ENCODE measurements at regions not wholly inside any gene's neighbourhood (a gene's known extent, or its start where the extent isn't known, plus 50 kb on each side); places are given as distances from the start of the nearest gene placed in this dataset.
"Not testable (repeated sequence)": the region's sequence is repeated elsewhere in the genome, so short reads cannot be mapped to it uniquely, and the experiment has no call there.

GRCh38 chr16:64687123-64687522, 434.7 kb downstream of the CDH11 start:
- Mint-ChIP-seq H3K9me3 (peaks cover 4 to 11% of the 10 kb centered on the region in 2 donors), H3K27ac (no peak overlapping the region), H3K4me3 (no peak overlapping the region), H3K4me1 (no peaks in the 10 kb centered on the region), H3K27me3 (no peaks in the 10 kb centered on the region), H3K36me3 (no peaks in the 10 kb centered on the region)
- DNase-seq (no peak), ATAC-seq (replicated peaks) (no peak)

DNA sequence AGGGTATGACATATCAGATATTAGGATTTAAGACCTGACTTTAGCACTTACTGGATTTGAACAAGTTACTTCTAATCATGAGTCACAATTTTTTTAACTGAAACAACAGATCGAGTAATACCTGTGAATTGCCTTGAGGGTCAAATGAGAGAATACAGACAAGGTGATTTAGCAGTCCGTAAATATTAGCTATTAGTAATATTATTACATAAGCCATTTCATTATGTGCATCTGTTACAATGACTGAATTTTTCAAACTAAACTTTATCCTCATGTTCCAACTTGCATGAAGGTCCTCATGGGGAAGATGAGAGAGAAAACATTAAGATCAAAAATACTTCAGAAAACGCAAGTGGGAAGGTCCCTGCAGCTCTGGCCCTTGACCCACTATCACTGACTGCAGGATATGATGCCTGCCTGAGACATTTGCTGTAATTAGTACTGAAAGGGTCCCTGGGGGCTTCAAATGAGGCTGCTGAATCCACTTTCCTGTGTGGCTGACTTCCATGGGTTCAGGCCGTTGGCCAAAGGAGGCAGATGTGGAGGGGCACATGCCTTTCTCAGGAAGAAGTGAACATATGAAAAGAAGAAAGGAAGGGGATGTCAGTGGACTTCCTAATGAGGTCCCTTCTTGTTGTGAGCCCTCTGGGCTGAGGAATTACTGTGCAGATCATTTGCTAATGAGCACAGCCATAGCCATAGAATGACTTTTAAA, 441.7 kb downstream of the CDH11 start:
- no peaks in the 10 kb centered on the region for H3K27me3 Mint-ChIP-seq
- no peak for DNase-seq
- no peak overlapping the region for H3K4me3 Mint-ChIP-seq
- H3K9me3 Mint-ChIP-seq: peaks cover 9 to 11% of the 10 kb centered on the region in 2 donors
- no peaks in the 10 kb centered on the region for H3K4me1 Mint-ChIP-seq
- ATAC-seq (replicated peaks): no peak
- no peak overlapping the region for H3K27ac Mint-ChIP-seq
- H3K36me3 Mint-ChIP-seq: no peaks in the 10 kb centered on the region

DNA sequence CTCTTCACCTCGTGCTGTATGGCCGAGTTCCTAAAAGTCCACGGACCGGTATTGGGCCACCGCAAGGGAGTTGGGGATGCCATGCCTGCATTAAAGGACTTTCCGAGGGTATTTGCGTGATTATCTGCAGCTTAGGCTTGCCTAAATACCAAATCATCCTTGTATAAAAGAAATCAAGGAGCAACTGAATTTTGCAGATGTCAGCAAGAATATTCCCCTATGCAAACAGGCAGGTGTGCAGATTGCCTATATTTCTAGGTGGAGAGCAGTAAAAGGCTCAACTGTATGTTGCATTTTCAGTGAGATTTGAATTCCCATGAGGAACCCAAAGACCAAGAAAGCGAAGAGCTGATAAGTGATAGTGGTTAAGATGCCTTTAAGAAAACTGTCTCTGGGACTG, 452.3 kb downstream of the CDH11 start:
- peaks cover 0 to 3% of the 10 kb centered on the region in 2 donors for H3K9me3 Mint-ChIP-seq
- H3K27ac Mint-ChIP-seq: no peak overlapping the region
- no peak for DNase-seq
- no peaks in the 10 kb centered on the region for H3K27me3 Mint-ChIP-seq
- no peak for ATAC-seq (replicated peaks)
- H3K4me3 Mint-ChIP-seq: no peak overlapping the region
- no peaks in the 10 kb centered on the region for H3K36me3 Mint-ChIP-seq
- H3K4me1 Mint-ChIP-seq: no peaks in the 10 kb centered on the region

- H3K36me3 Mint-ChIP-seq: no peaks in the 10 kb centered on the region
- no peaks in the 10 kb centered on the region for H3K27me3 Mint-ChIP-seq
- no peak overlapping the region for H3K4me3 Mint-ChIP-seq
- no peak for ATAC-seq (replicated peaks)
- no peaks in the 10 kb centered on the region for H3K4me1 Mint-ChIP-seq
- H3K9me3 Mint-ChIP-seq: peaks cover 0 to 2% of the 10 kb centered on the region in 2 donors
- no peak overlapping the region for H3K27ac Mint-ChIP-seq
- no peak for DNase-seq
Observed at GRCh38 chr16:64667334-64667877, 454.5 kb downstream of the CDH11 start.

DNA sequence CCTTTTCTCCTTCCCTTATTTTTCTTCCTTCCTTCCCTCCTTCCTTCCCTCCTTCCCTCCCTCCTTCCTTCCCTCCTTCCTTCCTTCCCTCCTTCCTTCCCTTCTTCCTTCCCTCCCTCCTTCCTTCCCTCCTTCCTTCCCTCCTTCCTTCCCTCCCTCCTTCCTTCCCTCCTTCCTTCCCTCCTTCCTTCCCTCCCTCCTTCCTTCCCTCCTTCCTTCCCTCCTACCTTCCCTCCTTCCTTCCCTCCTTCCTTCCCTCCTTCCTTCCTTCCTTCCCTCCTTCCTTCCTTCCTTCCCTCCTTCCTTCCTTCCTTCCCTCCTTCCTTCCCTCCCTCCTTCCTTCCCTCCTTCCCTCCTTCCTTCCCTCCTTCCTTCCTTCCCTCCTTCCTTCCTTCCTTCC, 459.6 kb downstream of the CDH11 start:
- not testable (repeated sequence) for H3K9me3 Mint-ChIP-seq; H3K36me3 Mint-ChIP-seq; H3K4me3 Mint-ChIP-seq; H3K4me1 Mint-ChIP-seq; H3K27me3 Mint-ChIP-seq; ATAC-seq (replicated peaks); DNase-seq; H3K27ac Mint-ChIP-seq

GRCh38 chr16:64659866-64660265, 462.0 kb downstream of the CDH11 start:
- no peak for DNase-seq
- H3K27me3 Mint-ChIP-seq: no peaks in the 10 kb centered on the region
- no peaks in the 10 kb centered on the region for H3K4me1 Mint-ChIP-seq
- no peak overlapping the region for H3K4me3 Mint-ChIP-seq
- no peak for ATAC-seq (replicated peaks)
- no peaks in the 10 kb centered on the region for H3K36me3 Mint-ChIP-seq
- H3K9me3 Mint-ChIP-seq: peaks cover 2 to 9% of the 10 kb centered on the region in 2 donors
- no peak overlapping the region for H3K27ac Mint-ChIP-seq

GRCh38 chr16:64657316-64658011, 464.4 kb downstream of the CDH11 start:
- Mint-ChIP-seq H3K9me3 (peaks cover 14 to 20% of the 10 kb centered on the region in 2 donors), H3K36me3 (no peaks in the 10 kb centered on the region), H3K27me3 (no peaks in the 10 kb centered on the region), H3K4me3 (no peak overlapping the region), H3K27ac (no peak overlapping the region), H3K4me1 (no peaks in the 10 kb centered on the region)
- ATAC-seq (replicated peaks): no peak
- DNase-seq: no peak

DNA sequence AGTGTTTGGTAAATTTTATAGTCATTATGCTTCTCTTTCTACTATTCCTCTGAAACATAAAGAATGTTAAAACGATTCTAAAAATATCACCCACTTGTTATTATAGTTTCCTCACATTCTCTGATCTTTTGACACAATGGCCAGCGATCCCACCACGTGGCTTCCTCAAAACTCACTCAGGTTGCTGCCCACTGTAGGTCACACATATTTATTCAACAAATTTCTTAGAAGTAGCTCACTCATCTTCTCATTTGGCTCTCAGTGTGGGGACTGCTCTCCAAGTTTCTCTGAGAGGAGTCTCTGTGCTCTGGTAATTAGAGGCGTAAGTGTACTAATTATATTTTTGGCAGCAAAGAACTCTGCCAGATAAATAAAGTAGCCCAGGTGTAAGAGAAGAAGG, 465.4 kb downstream of the CDH11 start:
- Mint-ChIP-seq H3K27ac (no peak overlapping the region), H3K4me3 (no peak overlapping the region), H3K9me3 (peaks cover 15 to 25% of the 10 kb centered on the region in 2 donors), H3K27me3 (no peaks in the 10 kb centered on the region), H3K36me3 (no peaks in the 10 kb centered on the region), H3K4me1 (no peaks in the 10 kb centered on the region)
- DNase-seq (no peak), ATAC-seq (replicated peaks) (no peak)

- H3K27ac Mint-ChIP-seq: no peak overlapping the region
- DNase-seq (no peak), ATAC-seq (replicated peaks) (no peak)
- H3K27me3 Mint-ChIP-seq: no peaks in the 10 kb centered on the region
- H3K9me3 Mint-ChIP-seq: peaks cover 17 to 27% of the 10 kb centered on the region in 2 donors
- no peaks in the 10 kb centered on the region for H3K4me1 Mint-ChIP-seq
- no peak overlapping the region for H3K4me3 Mint-ChIP-seq
- H3K36me3 Mint-ChIP-seq: no peaks in the 10 kb centered on the region
Observed at GRCh38 chr16:64654178-64654577, 467.7 kb downstream of the CDH11 start.

- Mint-ChIP-seq H3K27me3 (no peaks in the 10 kb centered on the region), H3K36me3 (no peaks in the 10 kb centered on the region), H3K4me3 (no peak overlapping the region), H3K4me1 (no peaks in the 10 kb centered on the region), H3K9me3 (peaks cover 12 to 19% of the 10 kb centered on the region in 2 donors), H3K27ac (no peak overlapping the region)
- no peak for ATAC-seq (replicated peaks)
- DNase-seq: no peak
Observed at GRCh38 chr16:64648282-64648681, 473.6 kb downstream of the CDH11 start.

- ATAC-seq (replicated peaks) (no peak), DNase-seq (no peak)
- Mint-ChIP-seq H3K36me3 (no peaks in the 10 kb centered on the region), H3K27me3 (no peaks in the 10 kb centered on the region), H3K27ac (no peak overlapping the region), H3K4me3 (no peak overlapping the region), H3K9me3 (peaks cover 0 to 2% of the 10 kb centered on the region in 2 donors), H3K4me1 (no peaks in the 10 kb centered on the region)
Observed at GRCh38 chr16:64641343-64641742, 480.5 kb downstream of the CDH11 start.

DNA sequence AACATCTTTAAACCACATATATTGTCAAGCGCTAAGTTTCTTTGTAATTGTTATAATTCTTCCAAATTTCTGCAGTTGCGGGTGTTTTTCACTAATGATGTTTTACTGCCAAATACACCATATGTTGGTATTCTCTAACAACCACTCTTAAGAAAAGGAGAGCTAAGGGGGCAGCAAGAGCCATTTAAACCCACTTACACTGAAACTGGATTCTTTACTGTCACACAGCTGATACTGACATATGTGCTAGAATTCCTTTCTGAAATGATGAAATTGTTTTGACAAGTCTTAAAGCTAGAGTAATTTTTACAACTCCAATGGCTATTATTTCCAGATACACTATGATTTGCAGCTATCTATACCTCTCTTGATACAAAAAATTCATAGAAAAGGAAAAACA, 483.1 kb downstream of the CDH11 start:
- no peak overlapping the region for H3K27ac Mint-ChIP-seq
- no peaks in the 10 kb centered on the region for H3K36me3 Mint-ChIP-seq
- no peaks in the 10 kb centered on the region for H3K4me1 Mint-ChIP-seq
- no peak for DNase-seq
- H3K4me3 Mint-ChIP-seq: no peak overlapping the region
- no peaks in the 10 kb centered on the region for H3K27me3 Mint-ChIP-seq
- no peak for ATAC-seq (replicated peaks)
- peaks cover 0 to 2% of the 10 kb centered on the region in 2 donors for H3K9me3 Mint-ChIP-seq

- Mint-ChIP-seq H3K27me3 (no peaks in the 10 kb centered on the region), H3K27ac (no peak overlapping the region), H3K4me3 (no peak overlapping the region), H3K9me3 (peaks cover 1 to 3% of the 10 kb centered on the region in 2 donors), H3K4me1 (no peaks in the 10 kb centered on the region), H3K36me3 (no peaks in the 10 kb centered on the region)
- DNase-seq: no peak
- ATAC-seq (replicated peaks): no peak
Observed at GRCh38 chr16:64629622-64630021, 492.2 kb downstream of the CDH11 start.

DNA sequence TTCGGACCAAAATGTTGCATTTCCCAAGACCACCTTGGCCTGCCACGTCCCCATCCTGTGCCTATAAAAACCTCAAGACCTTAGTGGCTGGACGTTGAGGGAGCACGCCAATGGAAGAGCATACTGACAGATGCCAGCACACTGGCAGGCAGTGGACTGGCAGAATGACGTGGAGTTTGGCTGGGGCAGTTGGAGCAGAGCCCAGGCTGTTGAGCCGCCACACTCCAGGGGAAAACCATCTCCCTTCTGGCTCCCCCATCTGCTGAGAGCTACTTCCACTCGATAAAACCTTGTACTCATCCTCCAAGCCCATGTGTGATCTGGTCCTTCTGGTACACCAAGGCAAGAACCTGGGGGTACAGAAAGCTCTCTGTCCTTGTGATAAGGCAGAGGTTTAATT, 494.1 kb downstream of the CDH11 start:
- Mint-ChIP-seq H3K27me3 (no peaks in the 10 kb centered on the region), H3K9me3 (peaks cover 0 to 1% of the 10 kb centered on the region in 2 donors), H3K4me1 (no peaks in the 10 kb centered on the region), H3K27ac (no peak overlapping the region), H3K4me3 (no peak overlapping the region), H3K36me3 (no peaks in the 10 kb centered on the region)
- ATAC-seq (replicated peaks) (no peak), DNase-seq (no peak)

DNA sequence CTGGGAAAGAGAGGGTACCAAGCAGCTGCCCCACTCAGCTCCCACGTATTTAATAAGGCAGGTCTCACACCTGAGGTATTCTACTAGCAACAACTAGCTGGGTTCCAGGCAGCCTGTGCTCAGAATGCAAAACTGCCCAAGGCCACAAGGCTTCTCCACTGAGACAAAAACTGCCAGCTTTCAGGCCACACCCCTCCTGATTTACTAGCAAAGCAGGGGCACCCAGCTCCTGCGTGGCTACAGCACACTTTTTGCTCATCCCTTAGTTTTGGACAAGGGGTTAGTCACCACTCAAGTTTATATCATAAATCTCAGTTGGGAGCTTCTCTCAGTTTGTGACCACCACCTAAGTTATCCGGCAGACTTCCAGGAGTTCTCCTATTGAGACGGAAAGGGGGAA, 494.6 kb downstream of the CDH11 start:
- no peak overlapping the region for H3K27ac Mint-ChIP-seq
- no peak for DNase-seq
- no peaks in the 10 kb centered on the region for H3K36me3 Mint-ChIP-seq
- no peak overlapping the region for H3K4me3 Mint-ChIP-seq
- ATAC-seq (replicated peaks): no peak
- no peaks in the 10 kb centered on the region for H3K27me3 Mint-ChIP-seq
- no peaks in the 10 kb centered on the region for H3K4me1 Mint-ChIP-seq
- peaks cover 0 to 3% of the 10 kb centered on the region in 2 donors for H3K9me3 Mint-ChIP-seq
